ENCODE measurements at regions not wholly inside any gene's neighbourhood (a gene's known extent, or its start where the extent isn't known, plus 50 kb on each side); places are given as distances from the start of the nearest gene placed in this dataset.

GRCh38 chr3:181793006-181793405 is 81.3 kb downstream of the SOX2 start:
- in situ Hi-C loops (cut with HindIII; ENCODE audit: low pct_unique_long_range_greater_than_20kb, low sequenced_read_pairs) (no loop called here), intact Hi-C loops (cut with micrococcal nuclease; ENCODE audit: unreplicated experiment) (no loop called here)
- Histone ChIP-seq H3K9me3 (ENCODE audit: control insufficient read depth, insufficient read depth, low read depth, low read length) (no peaks in the 10 kb centered on the region), H3K4me3 (ENCODE audit: low read depth in 2 of 2, low read length in 2 of 2) (no peak overlapping the region), H3K27ac (ENCODE audit: low read length) (no peak overlapping the region), H3K36me3 (ENCODE audit: control insufficient read depth, insufficient read depth, low read length) (no peaks in the 10 kb centered on the region), H3K27me3 (ENCODE audit: control insufficient read depth, insufficient read depth, low read length) (no peaks in the 10 kb centered on the region), H3K4me1 (ENCODE audit: control insufficient read depth, insufficient read depth, low read length) (no peaks in the 10 kb centered on the region)
- TF ChIP-seq CTCF (IDR thresholded peaks at IDR 0.05) (no peak), SIN3A (IDR thresholded peaks at IDR 0.05; ENCODE audit: borderline replicate concordance, insufficient read depth, low read depth, low read length) (no peak), POLR2AphosphoS5 (IDR thresholded peaks at IDR 0.05; ENCODE audit: low read depth, low read length) (no peak), TCF7L2 (IDR thresholded peaks at IDR 0.05; ENCODE audit: low read depth, low read length) (no peak), REST (IDR thresholded peaks at IDR 0.05; ENCODE audit: insufficient read depth in 1 of 2, low read depth in 2 of 2, low read length in 1 of 2) (no peak)
- ATAC-seq (no peak), DNase-seq (ENCODE audit: low read depth, low spot score) (no peak)
- BruUV-seq (replicated peaks), result no TSS peak
- ChIA-PET POLR2A (no interaction called here), CTCF (no interaction called here)

- ChIA-PET POLR2A (no interaction called here), CTCF (no interaction called here)
- TF ChIP-seq POLR2AphosphoS5 (IDR thresholded peaks at IDR 0.05; ENCODE audit: low read depth, low read length) (no peak), CTCF (IDR thresholded peaks at IDR 0.05) (no peak), REST (IDR thresholded peaks at IDR 0.05; ENCODE audit: insufficient read depth in 1 of 2, low read depth in 2 of 2, low read length in 1 of 2) (no peak), SIN3A (IDR thresholded peaks at IDR 0.05; ENCODE audit: borderline replicate concordance, insufficient read depth, low read depth, low read length) (no peak), TCF7L2 (IDR thresholded peaks at IDR 0.05; ENCODE audit: low read depth, low read length) (no peak)
- ATAC-seq, result no peak
- intact Hi-C loops (cut with micrococcal nuclease; ENCODE audit: unreplicated experiment), result no loop called here
- no peak overlapping the region for H3K4me3 ChIP-seq (ENCODE audit: low read depth in 2 of 2, low read length in 2 of 2)
- no peaks in the 10 kb centered on the region for H3K36me3 ChIP-seq (ENCODE audit: control insufficient read depth, insufficient read depth, low read length)
- H3K27me3 ChIP-seq (ENCODE audit: control insufficient read depth, insufficient read depth, low read length), result no peaks in the 10 kb centered on the region
- DNase-seq (ENCODE audit: low read depth, low spot score), result no peak
- H3K4me1 ChIP-seq (ENCODE audit: control insufficient read depth, insufficient read depth, low read length), result no peaks in the 10 kb centered on the region
- in situ Hi-C loops (cut with HindIII; ENCODE audit: low pct_unique_long_range_greater_than_20kb, low sequenced_read_pairs), result no loop called here
- no peak overlapping the region for H3K27ac ChIP-seq (ENCODE audit: low read length)
- BruUV-seq (replicated peaks), result no TSS peak
- H3K9me3 ChIP-seq (ENCODE audit: control insufficient read depth, insufficient read depth, low read depth, low read length), result no peaks in the 10 kb centered on the region
Measured at GRCh38 chr3:181794011-181794790, 82.5 kb downstream of the SOX2 start.

All from Panc1 (cell line).